ENCODE measurements at regions not wholly inside any gene's neighbourhood (a gene's known extent, or its start where the extent isn't known, plus 50 kb on each side); places are given as distances from the start of the nearest gene placed in this dataset.

GRCh38 chr20:22901164-22901563 lies 133.9 kb upstream of the SSTR4 start:
- no peak overlapping the region for H3K4me2 ChIP-seq (ENCODE audit: low read length)
- TF ChIP-seq, protein P1, sequence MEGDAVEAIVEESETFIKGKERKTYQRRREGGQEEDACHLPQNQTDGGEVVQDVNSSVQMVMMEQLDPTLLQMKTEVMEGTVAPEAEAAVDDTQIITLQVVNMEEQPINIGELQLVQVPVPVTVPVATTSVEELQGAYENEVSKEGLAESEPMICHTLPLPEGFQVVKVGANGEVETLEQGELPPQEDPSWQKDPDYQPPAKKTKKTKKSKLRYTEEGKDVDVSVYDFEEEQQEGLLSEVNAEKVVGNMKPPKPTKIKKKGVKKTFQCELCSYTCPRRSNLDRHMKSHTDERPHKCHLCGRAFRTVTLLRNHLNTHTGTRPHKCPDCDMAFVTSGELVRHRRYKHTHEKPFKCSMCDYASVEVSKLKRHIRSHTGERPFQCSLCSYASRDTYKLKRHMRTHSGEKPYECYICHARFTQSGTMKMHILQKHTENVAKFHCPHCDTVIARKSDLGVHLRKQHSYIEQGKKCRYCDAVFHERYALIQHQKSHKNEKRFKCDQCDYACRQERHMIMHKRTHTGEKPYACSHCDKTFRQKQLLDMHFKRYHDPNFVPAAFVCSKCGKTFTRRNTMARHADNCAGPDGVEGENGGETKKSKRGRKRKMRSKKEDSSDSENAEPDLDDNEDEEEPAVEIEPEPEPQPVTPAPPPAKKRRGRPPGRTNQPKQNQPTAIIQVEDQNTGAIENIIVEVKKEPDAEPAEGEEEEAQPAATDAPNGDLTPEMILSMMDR (IDR thresholded peaks at IDR 0.05; ENCODE audit: low read depth, low read length), result no peak
- no peak for TF ChIP-seq EZH2phosphoT487 (IDR thresholded peaks at IDR 0.05; ENCODE audit: low read depth)
- H3K9ac ChIP-seq (ENCODE audit: low read length), result no peak overlapping the region
- no peak overlapping the region for H2AFZ ChIP-seq (ENCODE audit: low read depth, low read length)
- H3K4me1 ChIP-seq (ENCODE audit: low read length), result no peaks in the 10 kb centered on the region
- no peak overlapping the region for H3K4me3 ChIP-seq (ENCODE audit: low read length)
- no peak overlapping the region for H3K27ac ChIP-seq (ENCODE audit: low read length)
- no peaks in the 10 kb centered on the region for H4K20me1 ChIP-seq (ENCODE audit: insufficient read depth, low read length)
- no peaks in the 10 kb centered on the region for H3K79me2 ChIP-seq (ENCODE audit: low read length)
- no peaks in the 10 kb centered on the region for H3K36me3 ChIP-seq (replicated peaks; ENCODE audit: low read depth, low read length)
- no peaks in the 10 kb centered on the region for H3K27me3 ChIP-seq (ENCODE audit: low read depth, low read length)
- H3K9me3 ChIP-seq (ENCODE audit: insufficient read depth, low read length), result no peaks in the 10 kb centered on the region

GRCh38 chr20:22901921-22902320 lies 133.2 kb upstream of the SSTR4 start:
- TF ChIP-seq, protein P1 (IDR thresholded peaks at IDR 0.05; ENCODE audit: low read depth, low read length), result no peak
- no peak for TF ChIP-seq EZH2phosphoT487 (IDR thresholded peaks at IDR 0.05; ENCODE audit: low read depth)
- Histone ChIP-seq H3K4me2 (ENCODE audit: low read length) (no peak overlapping the region), H3K27ac (ENCODE audit: low read length) (no peak overlapping the region)

GRCh38 chr20:22904386-22904785 lies 130.7 kb upstream of the SSTR4 start:
- Histone ChIP-seq H3K9ac (ENCODE audit: low read length) (no peak overlapping the region), H3K4me3 (ENCODE audit: low read length) (no peak overlapping the region), H3K27ac (ENCODE audit: low read length) (no peak overlapping the region), H3K36me3 (replicated peaks; ENCODE audit: low read depth, low read length) (no peaks in the 10 kb centered on the region), H4K20me1 (ENCODE audit: insufficient read depth, low read length) (no peaks in the 10 kb centered on the region), H3K27me3 (ENCODE audit: low read depth, low read length) (peaks cover 7% of the 10 kb centered on the region; the same call in 1 of the 2 replicates), H3K4me1 (ENCODE audit: low read length) (no peaks in the 10 kb centered on the region), H3K9me3 (ENCODE audit: insufficient read depth, low read length) (no peaks in the 10 kb centered on the region), H3K4me2 (ENCODE audit: low read length) (no peak overlapping the region), H3K79me2 (ENCODE audit: low read length) (no peaks in the 10 kb centered on the region), H2AFZ (ENCODE audit: low read depth, low read length) (no peak overlapping the region)
- TF ChIP-seq, protein P1 (IDR thresholded peaks at IDR 0.05; ENCODE audit: low read depth, low read length), result no peak
- TF ChIP-seq EZH2phosphoT487 (IDR thresholded peaks at IDR 0.05; ENCODE audit: low read depth), result no peak

More at GRCh38 chr20:22901921-22902320, 133.2 kb upstream of the SSTR4 start:
- no peak overlapping the region for H3K4me3 ChIP-seq (ENCODE audit: low read length)
- H2AFZ ChIP-seq (ENCODE audit: low read depth, low read length), result no peak overlapping the region
- no peaks in the 10 kb centered on the region for H3K36me3 ChIP-seq (replicated peaks; ENCODE audit: low read depth, low read length)
- no peaks in the 10 kb centered on the region for H3K79me2 ChIP-seq (ENCODE audit: low read length)
- H3K9me3 ChIP-seq (ENCODE audit: insufficient read depth, low read length), result no peaks in the 10 kb centered on the region
- no peaks in the 10 kb centered on the region for H4K20me1 ChIP-seq (ENCODE audit: insufficient read depth, low read length)
- no peaks in the 10 kb centered on the region for H3K4me1 ChIP-seq (ENCODE audit: low read length)
- no peaks in the 10 kb centered on the region for H3K27me3 ChIP-seq (ENCODE audit: low read depth, low read length)
- H3K9ac ChIP-seq (ENCODE audit: low read length), result no peak overlapping the region

- no peaks in the 10 kb centered on the region for H3K4me1 ChIP-seq (ENCODE audit: low read length)
- H2AFZ ChIP-seq (ENCODE audit: low read depth, low read length), result no peak overlapping the region
- no peaks in the 10 kb centered on the region for H3K79me2 ChIP-seq (ENCODE audit: low read length)
- H4K20me1 ChIP-seq (ENCODE audit: insufficient read depth, low read length), result no peaks in the 10 kb centered on the region
- peaks cover 12% of the 10 kb centered on the region; the same call in 1 of the 2 replicates for H3K27me3 ChIP-seq (ENCODE audit: low read depth, low read length)
- H3K36me3 ChIP-seq (replicated peaks; ENCODE audit: low read depth, low read length), result no peaks in the 10 kb centered on the region
- no peak overlapping the region for H3K4me2 ChIP-seq (ENCODE audit: low read length)
- H3K9ac ChIP-seq (ENCODE audit: low read length), result no peak overlapping the region
- H3K4me3 ChIP-seq (ENCODE audit: low read length), result no peak overlapping the region
- no peaks in the 10 kb centered on the region for H3K9me3 ChIP-seq (ENCODE audit: insufficient read depth, low read length)
- no peak overlapping the region for H3K27ac ChIP-seq (ENCODE audit: low read length)
- no peak for TF ChIP-seq EZH2phosphoT487 (IDR thresholded peaks at IDR 0.05; ENCODE audit: low read depth)
- TF ChIP-seq, protein P1 (IDR thresholded peaks at IDR 0.05; ENCODE audit: low read depth, low read length), result no peak
Observed at GRCh38 chr20:22904905-22905304, 130.2 kb upstream of the SSTR4 start.

All from OCI-LY3 (cell line).